Esophagus muscularis mucosa (tissue), 4 donors: ENCODE measurements at regions not wholly inside any gene's neighbourhood (a gene's known extent, or its start where the extent isn't known, plus 50 kb on each side); places are given as distances from the start of the nearest gene placed in this dataset.

Experiments
- DNase-seq: peaks from one replicate; pipeline ENCODE4 v3.0.0-alpha.2; 2017; ENCODE audit errors: extremely low spot score
- H3K27ac ChIP-seq, 4 donors: fragments of 200-600 bp; sonication (generic); replicated peaks in 1 of 4; 1 replicate in 3 of 4; 2 replicates in 1 of 4; pipeline ENCODE4 v1.5.1; 2016 to 2019; ENCODE audit warnings: mild to moderate bottlenecking in 1 of 4
- H3K27me3 ChIP-seq, 4 donors: fragments of 200-600 bp; sonication (generic); one replicate each; pipeline versions ENCODE4 v1.5.1 to v1.6.0; 2016 to 2019
- H3K36me3 ChIP-seq, 4 donors: fragments of 200-600 bp; sonication (generic); one replicate each; pipeline ENCODE4 v1.5.1; 2016 to 2019
- H3K4me1 ChIP-seq, 4 donors: fragments of 200-600 bp; sonication (generic); one replicate each; pipeline ENCODE4 v1.5.1; 2016 to 2019
- H3K4me3 ChIP-seq, 4 donors: fragments of 200-600 bp; sonication (generic); 1 replicate in 2 of 4; 2 replicates in 2 of 4; pipeline ENCODE4 v1.5.1; 2016 to 2019; ENCODE audit warnings: mild to moderate bottlenecking in 4 of 4, moderate library complexity in 1 of 4
- H3K9me3 ChIP-seq, 4 donors: fragments of 200-600 bp; sonication (generic); 1 replicate in 3 of 4; 2 replicates in 1 of 4; pipeline ENCODE4 v1.5.1; 2016 to 2019
- CTCF ChIP-seq, 3 experiments: fragments of 200-600 bp in 2 of 3; fragments of 450-650 bp in 1 of 3; sonication (generic) in 2 of 3; IDR thresholded peaks; one replicate each; pipeline ENCODE4 v1.5.1; 2017 to 2019; ENCODE audit warnings: antibody characterized with exemption in 3 of 3, mild to moderate bottlenecking in 2 of 3, moderate library complexity in 1 of 3
- EP300 ChIP-seq: sonication (generic); formaldehyde crosslinking; IDR thresholded peaks from one replicate; pipeline ENCODE4 v1.6.1; 2017; ENCODE audit warnings: antibody characterized with exemption
- POLR2A ChIP-seq: fragments of 450-650 bp; IDR thresholded peaks from one replicate; pipeline ENCODE4 v1.6.1; 2017; ENCODE audit warnings: antibody characterized with exemption, moderate library complexity, mild to moderate bottlenecking, low read depth
- POLR2AphosphoS5 ChIP-seq, 2 donors: sonication (generic); formaldehyde crosslinking; IDR thresholded peaks; one replicate each; pipeline ENCODE4 v1.6.1; 2017; ENCODE audit warnings: antibody characterized with exemption in 2 of 2
- WGBS: methylation state at CpG from one replicate; pipeline ENCODE4 v1.1.5; 2018; 5-methylcytosine and 5-hydroxymethylcytosine counted together
- intact Hi-C: fragments of 100-400 bp; cut with DNase I; formaldehyde crosslinking; loops from one replicate; pipeline ENCODE4 v1.15.1; 2023

GRCh38 chr2:16509042-16509441 lies 156.6 kb downstream of the CYRIA start:
- intact Hi-C loops, result loop anchor here (2.0 kb wide), 2 partner anchors 570 to 872 kb away; no protein-coding TSS in a partner anchor
- Histone ChIP-seq H3K9me3 (no peaks in the 10 kb centered on the region), H3K27ac (no peak overlapping the region), H3K36me3 (no peaks in the 10 kb centered on the region), H3K4me1 (peaks cover 3 to 12% (median 11%) of the 10 kb centered on the region in 4 donors), H3K27me3 (peaks cover 0 to 30% (median 13%) of the 10 kb centered on the region in 4 donors), H3K4me3 (no peak overlapping the region)
- TF ChIP-seq POLR2A, result no peak
- DNase-seq, result no peak
- WGBS, result 74% methylated on average over 3 of the region's 3 CpGs

GRCh38 chr2:16508490-16508851 lies 157.2 kb downstream of the CYRIA start:
- intact Hi-C loops, result loop anchor here (2.0 kb wide), 2 partner anchors 570 to 872 kb away; no protein-coding TSS in a partner anchor
- 39% methylated on average over 6 of the region's 12 CpGs for WGBS
- no peak overlapping the region for H3K27ac ChIP-seq

GRCh38 chr2:16507655-16508489 lies 157.8 kb downstream of the CYRIA start:
- TF ChIP-seq EP300 (no peak), CTCF (IDR thresholded peaks at IDR 0.05) (peak; percentile 54 to 74 (median 58)), POLR2A (no peak), POLR2AphosphoS5 (IDR thresholded peaks at IDR 0.05) (no peak)
- Histone ChIP-seq H3K27me3 (peaks cover 0 to 30% (median 13%) of the 10 kb centered on the region in 4 donors), H3K4me3 (peak overlapping the region; percentile 47 to 59 (median 47)), H3K9me3 (no peaks in the 10 kb centered on the region), H3K27ac (no peak overlapping the region), H3K36me3 (no peaks in the 10 kb centered on the region), H3K4me1 (peaks cover 3 to 12% (median 11%) of the 10 kb centered on the region in 4 donors)
- DNase-seq, result no peak
- intact Hi-C loops, result loop anchor here (2.0 kb wide), 2 partner anchors 569 to 871 kb away; no protein-coding TSS in a partner anchor
- 34% methylated on average over 7 of the region's 58 CpGs for WGBS

More at GRCh38 chr2:16508490-16508851, 157.2 kb downstream of the CYRIA start:
- Histone ChIP-seq H3K4me3 (peak overlapping the region; percentile 47 to 59 (median 47)), H3K4me1 (peaks cover 3 to 12% (median 11%) of the 10 kb centered on the region in 4 donors), H3K27me3 (peaks cover 0 to 30% (median 13%) of the 10 kb centered on the region in 4 donors), H3K9me3 (no peaks in the 10 kb centered on the region), H3K36me3 (no peaks in the 10 kb centered on the region)
- TF ChIP-seq POLR2A, result no peak
- no peak for TF ChIP-seq POLR2AphosphoS5 (IDR thresholded peaks at IDR 0.05)
- no peak for TF ChIP-seq EP300
- DNase-seq, result no peak

GRCh38 chr2:16506366-16506765 lies 159.3 kb downstream of the CYRIA start:
- H3K4me1 ChIP-seq, result peaks cover 3 to 12% (median 11%) of the 10 kb centered on the region in 4 donors
- TF ChIP-seq POLR2A, result no peak
- no peak for TF ChIP-seq CTCF (IDR thresholded peaks at IDR 0.05)
- TF ChIP-seq POLR2AphosphoS5 (IDR thresholded peaks at IDR 0.05), result no peak
- no peak for TF ChIP-seq EP300
- WGBS, result 56% methylated on average over 2 of the region's 2 CpGs
- peaks cover 0 to 30% (median 13%) of the 10 kb centered on the region in 4 donors for H3K27me3 ChIP-seq
- no peaks in the 10 kb centered on the region for H3K9me3 ChIP-seq
- H3K27ac ChIP-seq, result no peak overlapping the region
- no peak overlapping the region for H3K4me3 ChIP-seq
- intact Hi-C loops, result no loop called here
- no peaks in the 10 kb centered on the region for H3K36me3 ChIP-seq
- no peak for DNase-seq

GRCh38 chr2:16496426-16497388 lies 168.9 kb downstream of the CYRIA start:
- TF ChIP-seq POLR2A (no peak), CTCF (IDR thresholded peaks at IDR 0.05) (no peak), EP300 (no peak), POLR2AphosphoS5 (IDR thresholded peaks at IDR 0.05) (no peak)
- Histone ChIP-seq H3K9me3 (no peaks in the 10 kb centered on the region), H3K36me3 (no peaks in the 10 kb centered on the region), H3K4me1 (no peaks in the 10 kb centered on the region), H3K27me3 (no peaks in the 10 kb centered on the region), H3K4me3 (no peak overlapping the region), H3K27ac (no peak overlapping the region)
- DNase-seq, result no peak
- WGBS, result 80% methylated on average over 4 of the region's 4 CpGs
- intact Hi-C loops, result no loop called here
